MCF 10A (cell line): ENCODE measurements at regions not wholly inside any gene's neighbourhood (a gene's known extent, or its start where the extent isn't known, plus 50 kb on each side); places are given as distances from the start of the nearest gene placed in this dataset.
"Not testable (repeated sequence)": the region's sequence is repeated elsewhere in the genome, so short reads cannot be mapped to it uniquely, and the experiment has no call there.

Source experiments
- BruUV-seq: library from RNA; stranded (reverse); fragments of 400-500 nt; replicated peaks from 2 replicates; lab custom pipeline; 2021; lab: Mats Ljungman, UMichigan
- CTCF ChIA-PET: fragments of 300-600 bp; sonication (Branson Sonifier 250); formaldehyde crosslinking; extraction: SDS; loops from one replicate; lab custom pipeline; 2021; ENCODE audit warnings: antibody characterized with exemption, inconsistent platforms; lab: Yijun Ruan, JAX
- POLR2A ChIA-PET: fragments of 300-600, 350-650 bp; sonication (Branson Sonifier 250); formaldehyde crosslinking; extraction: SDS; loops from one replicate; lab custom pipeline; 2020; ENCODE audit warnings: antibody characterized with exemption, inconsistent platforms; lab: Yijun Ruan, JAX
- DNase-seq: peaks from one replicate; pipeline ENCODE4 v3.0.0-alpha.2; 2018; ENCODE audit not compliant: unreplicated experiment
- H3K27ac Mint-ChIP-seq: one replicate; pipeline ENCODE4 v1.8.0; 2022; ENCODE audit warnings: mild to moderate bottlenecking, low read depth, mixed read lengths; ENCODE audit not compliant: unreplicated experiment
- H3K27me3 Mint-ChIP-seq: one replicate; pipeline ENCODE4 v1.8.0; 2022; ENCODE audit warnings: mixed read lengths; ENCODE audit not compliant: insufficient read depth, unreplicated experiment
- H3K36me3 Mint-ChIP-seq: one replicate; pipeline ENCODE4 v1.8.0; 2022; ENCODE audit warnings: mild to moderate bottlenecking, moderate library complexity, mixed read lengths; ENCODE audit not compliant: insufficient read depth, unreplicated experiment
- H3K4me1 Mint-ChIP-seq: one replicate; pipeline ENCODE4 v1.8.0; 2022; ENCODE audit warnings: mixed read lengths; ENCODE audit not compliant: insufficient read depth, unreplicated experiment
- H3K4me3 Mint-ChIP-seq: one replicate; pipeline ENCODE4 v1.8.0; 2022; ENCODE audit warnings: mild to moderate bottlenecking, moderate library complexity, mixed read lengths; ENCODE audit not compliant: unreplicated experiment
- H3K9me3 Mint-ChIP-seq: one replicate; pipeline ENCODE4 v1.8.0; 2022; ENCODE audit warnings: mixed read lengths; ENCODE audit not compliant: unreplicated experiment
- CTCF ChIP-seq: fragments of 200-600 bp; IDR thresholded peaks from one replicate; pipeline ENCODE4 v1.8.0; 2022; ENCODE audit warnings: antibody characterized with exemption, mild to moderate bottlenecking; ENCODE audit not compliant: unreplicated experiment
- intact Hi-C: fragments of 100-400 bp; cut with micrococcal nuclease; formaldehyde crosslinking; loops from 2 replicates; pipeline ENCODE4 v1.14.1; 2022

DNA sequence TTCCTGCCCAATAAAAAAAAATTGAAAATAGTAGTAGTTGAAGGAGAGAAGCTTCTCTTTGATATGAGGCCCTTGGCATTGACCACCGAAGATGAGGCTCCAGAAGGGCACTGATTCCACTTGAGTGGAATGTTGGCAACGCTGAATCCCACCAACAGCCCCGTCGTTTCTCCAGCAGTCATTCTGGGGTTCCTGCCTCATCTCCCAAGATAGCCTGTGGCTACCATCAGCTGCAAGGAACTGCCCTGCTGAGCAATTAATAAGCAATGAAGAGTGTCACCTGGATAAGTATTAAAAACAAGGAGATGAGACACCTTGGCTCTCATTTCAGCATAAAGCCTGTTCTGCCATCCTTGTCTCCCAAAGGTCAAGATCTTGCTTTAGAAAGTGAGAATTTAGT, 144.1 kb downstream of the CSNK2A3 start:
- no TSS peak for BruUV-seq
- H3K27ac Mint-ChIP-seq, result no peak overlapping the region
- no peak for TF ChIP-seq CTCF

GRCh38 chr11:11207428-11207827, 145.6 kb downstream of the CSNK2A3 start:
- CTCF ChIA-PET, result interaction anchor here (0.7 kb wide), 1 partner anchor 171 kb away, joined by 3 read pairs; no protein-coding TSS in a partner anchor
- no peak for DNase-seq
- no peak overlapping the region for H3K27ac Mint-ChIP-seq
- H3K4me3 Mint-ChIP-seq, result no peak overlapping the region
- H3K36me3 Mint-ChIP-seq, result no peaks in the 10 kb centered on the region
- H3K27me3 Mint-ChIP-seq, result peaks cover 28% of the 10 kb centered on the region
- POLR2A ChIA-PET, result interaction anchor here (0.7 kb wide), 2 partner anchors 758 to 824 kb away, joined by 3 read pairs; no protein-coding TSS in a partner anchor
- TF ChIP-seq CTCF, result no peak
- H3K9me3 Mint-ChIP-seq, result peaks cover 14% of the 10 kb centered on the region
- no TSS peak for BruUV-seq
- no peaks in the 10 kb centered on the region for H3K4me1 Mint-ChIP-seq
- intact Hi-C loops, result no loop called here

More for the DNA sequence above, 144.1 kb downstream of the CSNK2A3 start:
- H3K4me1 Mint-ChIP-seq, result no peaks in the 10 kb centered on the region
- H3K27me3 Mint-ChIP-seq, result peaks cover 14% of the 10 kb centered on the region
- ChIA-PET POLR2A (no interaction called here), CTCF (interaction anchor here (0.7 kb wide), 1 partner anchor 77 kb away, joined by 3 read pairs; no protein-coding TSS in a partner anchor)
- H3K4me3 Mint-ChIP-seq, result no peak overlapping the region
- intact Hi-C loops, result no loop called here
- no peak for DNase-seq
- peaks cover 9% of the 10 kb centered on the region for H3K9me3 Mint-ChIP-seq
- no peaks in the 10 kb centered on the region for H3K36me3 Mint-ChIP-seq

- DNase-seq, result no peak
- no peak for TF ChIP-seq CTCF
- BruUV-seq, result no TSS peak
- intact Hi-C loops, result no loop called here
- Mint-ChIP-seq H3K4me3 (no peak overlapping the region), H3K27ac (no peak overlapping the region), H3K9me3 (peaks cover 14% of the 10 kb centered on the region), H3K4me1 (no peaks in the 10 kb centered on the region), H3K36me3 (no peaks in the 10 kb centered on the region), H3K27me3 (peaks cover 36% of the 10 kb centered on the region)
- CTCF ChIA-PET, result no interaction called here
- POLR2A ChIA-PET, result no interaction called here
Observed at GRCh38 chr11:11206484-11206883, 146.6 kb downstream of the CSNK2A3 start.

GRCh38 chr11:11202885-11203284, 150.2 kb downstream of the CSNK2A3 start:
- Mint-ChIP-seq H3K36me3 (no peaks in the 10 kb centered on the region), H3K27ac (no peak overlapping the region), H3K4me1 (no peaks in the 10 kb centered on the region), H3K4me3 (no peak overlapping the region), H3K9me3 (peaks cover 21% of the 10 kb centered on the region), H3K27me3 (peaks cover 43% of the 10 kb centered on the region)
- no TSS peak for BruUV-seq
- DNase-seq, result no peak
- TF ChIP-seq CTCF, result no peak
- intact Hi-C loops, result no loop called here
- ChIA-PET CTCF (interaction anchor here (0.6 kb wide), 1 partner anchor 269 kb away, joined by 3 read pairs; no protein-coding TSS in a partner anchor), POLR2A (no interaction called here)

- H3K9me3 Mint-ChIP-seq, result peaks cover 21% of the 10 kb centered on the region
- POLR2A ChIA-PET, result interaction anchor here (0.6 kb wide), 1 partner anchor 32 kb away, joined by 3 read pairs; no protein-coding TSS in a partner anchor
- intact Hi-C loops, H3K27ac Mint-ChIP-seq, BruUV-seq, H3K4me1 Mint-ChIP-seq, DNase-seq, H3K36me3 Mint-ChIP-seq, H3K4me3 Mint-ChIP-seq, CTCF ChIA-PET: not testable (repeated sequence)
- peaks cover 50% of the 10 kb centered on the region for H3K27me3 Mint-ChIP-seq
Observed at GRCh38 chr11:11201302-11201701, 151.7 kb downstream of the CSNK2A3 start.
